Non-pigmented ciliary epithelial cell (primary cell): ENCODE measurements at regions not wholly inside any gene's neighbourhood (a gene's known extent, or its start where the extent isn't known, plus 50 kb on each side); places are given as distances from the start of the nearest gene placed in this dataset.

Experiments
- DNase-seq: peaks from one replicate; pipeline ENCODE4 v3.0.0-alpha.2; 2010; ENCODE audit warnings: low read depth

DNA sequence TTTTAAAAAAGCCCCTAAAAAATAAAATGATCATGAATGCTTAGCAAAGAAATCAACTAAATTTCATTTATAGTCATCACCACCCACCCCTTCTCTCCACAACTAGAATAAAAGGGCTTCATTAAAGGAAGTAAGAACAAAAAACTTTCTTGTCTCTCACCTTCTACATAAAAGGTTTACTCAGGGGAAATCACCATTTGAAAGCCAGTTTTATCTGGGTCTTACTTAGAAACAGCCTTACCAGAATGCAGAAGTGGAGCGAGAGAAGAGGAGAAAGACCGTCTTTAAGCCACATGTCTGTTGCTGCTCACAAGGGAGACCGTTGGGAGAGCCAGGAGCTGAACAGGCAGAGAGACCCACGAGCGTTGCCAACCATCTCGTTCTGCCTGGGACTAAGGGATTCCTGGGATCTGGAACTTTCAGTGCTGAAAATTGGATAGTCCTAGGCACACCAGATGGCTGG, 350.1 kb upstream of the PROK2 start:
- DNase-seq = no peak

DNA sequence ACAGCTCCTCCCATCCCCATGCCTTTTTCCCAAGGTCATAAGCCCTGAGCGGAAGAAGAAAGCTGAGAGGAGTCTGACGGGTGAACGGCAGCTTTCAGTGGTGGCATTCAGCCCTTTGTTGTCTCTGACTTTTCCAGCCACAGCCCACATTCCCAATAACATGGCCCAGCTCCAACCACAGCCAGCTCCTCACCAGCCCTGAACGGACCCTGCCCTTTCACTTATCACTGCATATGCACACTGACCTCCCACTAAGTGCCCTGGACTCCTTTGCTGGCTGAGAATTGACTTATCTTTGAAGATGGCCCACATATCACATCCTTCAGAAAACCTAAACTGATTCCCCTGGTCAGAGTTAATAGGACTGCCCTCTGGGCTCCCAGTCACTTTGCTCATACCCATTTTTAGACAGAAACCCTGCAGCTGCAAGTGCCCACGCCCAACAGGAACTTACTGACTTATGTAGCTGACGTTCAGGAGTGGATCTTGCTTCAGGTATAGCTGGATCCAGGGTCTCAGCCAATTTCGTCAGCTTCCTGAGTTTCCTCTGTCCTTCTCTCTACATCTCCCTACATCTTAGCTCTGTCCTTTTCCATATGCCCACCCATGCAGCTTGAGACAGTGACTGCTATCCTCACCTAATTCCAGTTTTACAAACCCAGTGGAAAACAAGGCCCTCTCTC, 348.5 kb upstream of the PROK2 start:
- no peak for DNase-seq

DNA sequence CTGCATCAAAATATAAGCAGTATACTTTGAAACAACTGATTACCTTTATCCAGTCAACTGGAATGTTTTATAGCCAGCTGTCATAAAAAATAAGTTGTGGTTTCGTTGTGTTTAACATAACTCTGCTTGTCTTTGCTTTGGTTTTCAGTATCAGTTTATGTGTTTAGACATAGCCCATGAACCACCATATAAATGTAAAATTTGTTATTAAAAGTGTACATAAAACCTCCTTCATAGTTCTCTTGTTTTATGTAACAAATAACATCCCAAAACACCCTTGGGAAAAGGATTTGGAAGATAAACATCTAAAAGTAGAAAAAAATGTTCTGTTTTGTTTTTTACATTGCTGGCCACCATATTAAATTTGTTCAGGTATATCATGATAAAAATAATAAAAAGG, 347.0 kb upstream of the PROK2 start:
- no peak for DNase-seq

DNA sequence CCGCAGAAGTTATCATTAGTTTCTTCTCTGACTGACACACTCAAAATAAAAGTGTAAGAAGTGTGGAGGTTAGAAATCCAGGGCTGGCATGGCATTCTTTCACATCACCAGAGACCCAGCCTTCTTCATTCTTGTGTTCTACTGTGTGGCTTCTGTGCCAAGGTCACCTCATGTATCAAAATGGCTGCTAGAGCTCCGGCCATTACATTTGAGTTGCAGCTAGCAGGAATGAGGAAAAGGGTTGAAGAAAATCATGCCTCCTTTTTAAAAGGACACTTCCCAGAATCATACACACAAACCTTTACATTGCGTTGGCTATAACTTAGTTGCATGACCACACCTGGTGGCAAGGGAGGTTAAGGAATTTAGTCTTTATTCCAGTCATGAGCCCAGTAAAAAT, 345.6 kb upstream of the PROK2 start:
- DNase-seq = no peak

DNA sequence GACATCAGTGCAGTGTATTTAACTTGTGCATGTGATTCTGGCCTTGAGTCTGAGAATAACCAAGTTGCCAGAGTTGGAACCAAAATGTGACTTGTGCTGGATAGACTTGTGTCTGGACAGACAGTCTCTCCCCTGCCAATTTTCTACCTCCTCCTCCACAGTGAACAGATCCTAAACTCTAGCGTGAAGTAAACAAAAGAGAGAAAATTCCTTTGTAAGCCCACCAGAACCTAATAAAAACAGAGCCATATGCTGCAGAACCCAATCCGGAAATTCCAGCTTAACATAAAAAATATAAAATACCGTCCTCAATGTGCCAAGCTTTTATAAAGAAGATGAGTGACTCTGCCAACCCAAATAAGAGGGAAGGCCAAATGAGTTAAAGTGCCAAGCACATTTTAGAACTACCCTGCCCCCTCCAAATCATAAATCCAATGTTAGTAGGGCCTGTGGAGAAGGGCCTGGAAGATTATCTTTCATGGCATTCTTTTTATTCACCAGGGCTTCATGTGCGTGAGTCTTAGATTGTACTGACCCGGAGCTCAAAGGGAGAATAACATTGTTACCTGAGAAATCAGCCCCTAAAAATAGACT, 344.6 kb upstream of the PROK2 start:
- no peak for DNase-seq

DNA sequence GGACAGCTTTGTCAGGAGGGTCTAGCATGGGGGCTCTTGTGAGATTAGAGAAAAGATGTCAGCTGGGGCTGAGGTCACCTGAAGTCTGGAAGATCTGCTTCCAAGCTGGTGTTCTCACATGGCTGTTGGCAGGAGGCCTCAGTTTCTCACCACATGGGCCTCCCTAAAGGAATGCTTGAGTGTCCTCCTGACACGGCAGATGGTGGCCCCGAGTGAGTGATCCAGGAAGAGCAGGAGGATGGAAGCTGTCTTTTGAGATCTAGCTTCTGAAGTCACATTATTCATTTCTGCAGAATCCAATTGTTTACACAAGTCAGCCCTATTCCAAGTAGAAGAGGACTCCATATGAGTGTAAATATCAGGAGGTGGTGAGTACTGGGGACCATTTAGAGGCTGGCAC, 344.0 kb upstream of the PROK2 start:
- no peak for DNase-seq

DNA sequence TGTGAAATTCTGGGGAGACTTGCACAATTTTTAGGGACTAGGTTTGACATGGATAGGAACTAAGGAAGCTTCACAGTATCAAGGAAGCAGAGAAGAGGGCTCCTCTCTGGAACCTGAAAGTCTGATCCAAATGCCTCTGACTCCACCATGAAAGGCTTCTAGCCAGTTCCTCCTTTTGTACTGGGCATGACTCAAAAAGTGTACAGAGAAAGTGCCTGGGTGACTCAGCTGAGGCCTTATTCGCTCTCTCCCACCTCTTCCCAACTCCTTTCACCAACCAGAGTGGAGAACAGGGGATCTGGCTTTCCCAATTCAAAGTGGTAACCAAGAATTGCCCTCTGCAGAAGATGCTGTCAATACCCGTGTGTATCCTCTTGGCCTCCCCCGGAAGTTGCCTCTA, 342.9 kb upstream of the PROK2 start:
- no peak for DNase-seq

DNA sequence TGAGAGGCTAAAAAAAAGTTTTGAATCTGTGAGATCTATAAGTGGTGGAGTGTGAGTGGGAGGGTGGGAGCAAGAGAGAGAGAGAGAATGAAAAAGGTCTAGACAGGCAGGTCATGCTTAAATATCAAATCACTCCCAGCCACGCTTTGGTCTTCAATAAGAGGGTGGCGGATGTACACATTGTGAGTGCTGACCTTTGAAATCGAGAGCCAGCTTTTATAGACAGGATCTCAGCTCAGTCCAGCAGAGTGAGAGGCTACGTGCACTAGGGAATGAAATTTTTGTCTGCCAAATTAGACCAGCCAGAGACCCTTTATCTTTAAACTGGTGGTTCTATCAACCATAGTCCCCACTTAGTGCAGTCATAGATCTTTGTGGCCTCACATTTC, 342.3 kb upstream of the PROK2 start:
- DNase-seq = no peak

DNA sequence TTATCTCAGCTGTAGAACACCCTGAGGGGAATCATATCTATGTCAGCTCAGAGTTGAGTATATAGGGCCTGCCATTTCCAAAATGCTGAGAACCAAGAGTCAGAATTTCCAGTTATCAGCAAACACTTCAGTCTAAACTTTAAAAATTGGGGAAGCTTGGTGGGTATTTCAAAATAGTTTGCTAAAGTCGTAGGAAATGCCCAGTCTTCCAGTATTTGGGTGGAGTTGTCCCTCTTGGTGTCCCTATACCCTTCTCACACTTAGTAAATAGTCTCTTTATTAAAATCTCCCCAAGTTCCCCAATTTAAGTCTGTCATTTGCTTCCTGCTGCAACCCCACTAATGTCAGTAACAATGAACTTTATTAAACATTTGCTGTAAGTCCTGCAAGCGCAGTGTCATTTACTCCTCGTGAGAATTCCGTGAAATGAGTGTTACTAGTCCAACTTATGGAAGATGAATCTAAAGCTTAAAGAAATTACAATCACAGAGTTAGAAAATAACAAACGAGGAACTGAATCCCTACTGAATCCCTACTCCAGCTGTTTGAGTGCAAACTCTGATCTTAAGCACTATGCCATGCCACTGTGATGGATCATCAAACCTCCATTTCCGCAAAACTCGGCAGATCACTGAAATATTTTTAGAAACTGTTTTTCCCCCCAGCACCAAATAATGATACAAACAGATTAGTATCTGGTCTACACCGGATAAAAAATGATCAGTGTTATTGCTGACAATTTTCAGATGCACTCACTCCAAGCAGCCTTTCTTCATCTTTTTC, 341.7 kb upstream of the PROK2 start:
- no peak for DNase-seq

DNA sequence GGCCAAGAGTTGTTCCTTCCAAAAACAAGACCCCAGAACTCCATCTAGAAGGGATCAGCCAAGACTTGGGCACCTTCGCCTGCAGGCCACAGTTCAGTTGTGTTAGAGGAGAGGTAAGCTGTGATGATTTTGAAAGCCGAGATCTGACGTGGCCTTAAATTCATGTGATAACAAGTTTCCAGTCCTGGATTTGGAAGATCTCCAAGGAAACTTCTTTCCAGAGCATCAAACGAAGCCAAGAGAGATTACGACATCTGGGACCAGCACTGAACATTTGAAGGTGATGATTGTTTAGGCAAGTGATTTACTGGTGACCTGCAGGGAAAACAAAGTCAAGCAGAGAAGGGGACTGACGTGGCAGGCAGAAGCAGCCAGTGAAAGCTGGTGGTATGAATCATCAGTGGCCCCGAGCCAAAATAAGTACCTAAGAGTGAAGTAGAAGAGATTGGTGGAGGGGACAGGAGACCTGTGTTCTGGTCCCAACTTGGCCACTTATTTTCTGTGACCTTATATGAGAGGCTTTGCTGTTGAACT, 339.0 kb upstream of the PROK2 start:
- peak; percentile 55 for DNase-seq

DNA sequence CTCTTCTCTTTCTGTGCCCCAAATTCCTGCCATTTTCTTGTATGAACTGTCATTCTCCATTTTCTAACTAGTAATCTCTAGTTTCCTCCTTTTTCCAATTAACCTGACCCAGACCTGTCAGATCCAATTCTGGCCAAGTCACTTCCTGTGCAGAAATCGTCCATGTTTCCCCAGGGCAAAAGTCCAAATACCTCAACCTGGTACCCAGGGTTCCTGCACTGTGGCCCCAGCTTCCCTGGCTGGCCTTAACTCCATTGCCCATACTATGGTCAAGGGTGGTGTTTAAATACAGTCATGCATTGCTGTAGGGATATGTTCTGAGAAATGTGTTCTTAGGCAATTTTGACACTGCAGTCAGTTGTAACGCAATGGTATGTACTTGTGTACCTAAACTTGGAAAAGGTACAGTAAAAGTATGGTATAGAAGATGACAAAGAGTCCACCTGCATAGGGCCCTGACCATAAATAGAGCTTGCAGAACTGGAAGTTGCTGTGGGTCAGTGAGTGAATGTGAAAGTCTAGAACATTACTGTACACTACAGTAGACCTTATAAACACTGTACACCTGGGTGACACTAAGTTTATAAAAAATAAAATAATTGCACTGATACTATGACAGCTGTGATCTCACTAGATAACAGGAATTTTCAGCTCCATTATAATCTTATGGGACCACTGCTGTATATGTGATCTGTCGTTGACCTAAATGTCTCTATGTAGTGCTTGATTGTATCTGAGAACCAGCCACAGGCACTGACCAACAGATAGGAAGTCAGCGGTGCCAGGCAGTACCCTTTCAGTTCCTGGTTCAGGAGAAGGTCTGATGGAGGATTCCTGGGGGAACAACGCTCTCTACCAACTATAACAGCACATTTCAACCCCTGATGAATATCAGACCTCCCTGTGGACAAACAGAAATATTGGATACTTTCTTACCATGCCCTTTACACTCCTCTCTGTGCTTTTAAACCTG, 336.1 kb upstream of the PROK2 start:
- DNase-seq = no peak

DNA sequence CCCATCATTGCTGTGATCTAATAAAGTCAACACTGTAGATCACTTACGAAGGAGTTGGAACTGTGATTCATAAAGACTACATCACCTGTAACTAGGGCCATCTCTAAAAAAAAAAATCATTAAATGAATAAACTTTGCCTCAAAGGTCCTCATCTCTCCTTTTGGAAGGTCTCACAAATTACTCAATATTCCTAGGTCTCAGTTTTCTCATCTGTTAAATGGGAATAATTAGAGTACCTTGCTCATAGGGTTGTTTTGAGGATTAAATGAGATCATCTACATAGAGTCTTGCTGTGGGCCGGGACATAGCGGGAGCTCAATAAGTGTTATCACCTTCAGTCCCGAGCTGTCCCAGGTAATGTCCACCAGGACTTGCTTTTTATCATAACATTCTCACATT, 335.1 kb upstream of the PROK2 start:
- DNase-seq = no peak

DNA sequence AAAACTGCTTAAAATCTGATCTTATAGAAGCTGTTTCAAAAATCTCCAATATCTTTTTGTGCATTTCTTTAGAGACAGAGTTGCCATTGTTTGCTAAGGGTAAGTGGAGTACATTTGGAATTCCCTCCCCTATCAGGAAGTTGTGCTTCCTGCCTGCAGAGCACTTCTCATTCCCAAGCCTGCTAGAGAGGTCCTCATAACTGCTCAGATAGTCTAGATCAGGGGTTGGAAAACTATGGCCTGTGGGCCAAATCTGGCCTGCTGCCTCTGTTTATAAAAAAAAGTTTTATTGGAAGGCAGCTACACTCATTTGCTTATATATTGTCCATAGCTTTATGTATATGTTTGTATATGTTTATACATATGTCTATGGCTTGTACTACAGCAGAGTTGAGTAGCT, 333.7 kb upstream of the PROK2 start:
- DNase-seq = no peak

DNA sequence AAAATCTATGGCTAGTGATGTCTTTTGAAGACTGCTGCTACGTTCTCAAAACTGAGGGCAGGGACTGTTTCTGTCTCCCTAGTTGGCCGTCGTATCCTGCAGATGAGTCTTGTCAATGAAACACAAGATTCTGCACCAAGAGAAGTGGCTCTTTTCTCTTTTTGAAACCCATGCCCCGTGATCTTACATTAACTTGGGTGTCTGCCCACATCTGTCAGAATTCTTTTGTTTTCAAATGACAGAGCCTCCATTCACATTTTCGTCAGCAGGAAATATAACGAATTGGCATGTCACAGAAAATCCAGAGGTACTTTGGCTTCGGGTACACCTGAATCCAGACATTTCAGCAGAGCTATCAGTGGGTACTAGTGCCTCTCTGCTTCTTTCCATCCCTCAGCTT, 331.3 kb upstream of the PROK2 start:
- no peak for DNase-seq

DNA sequence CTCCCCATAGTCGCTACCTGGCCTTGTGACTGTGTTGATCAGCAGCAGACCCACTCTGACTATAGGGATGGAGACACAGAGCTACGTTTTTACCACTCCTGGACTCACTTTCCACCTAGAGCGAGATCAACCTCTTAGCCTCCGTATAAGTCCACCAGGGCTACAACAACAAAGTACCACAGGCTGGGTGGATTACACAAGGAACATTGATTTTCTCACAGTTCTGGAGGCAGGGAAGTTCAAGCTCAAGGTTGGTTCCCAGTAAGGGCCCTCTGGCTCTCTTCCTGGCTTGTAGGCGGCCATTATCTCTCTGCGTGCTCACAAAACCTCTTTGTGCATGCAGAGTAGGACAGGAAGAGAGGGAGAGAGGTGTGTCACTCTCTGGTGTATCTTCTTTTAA, 330.4 kb upstream of the PROK2 start:
- DNase-seq = no peak

DNA sequence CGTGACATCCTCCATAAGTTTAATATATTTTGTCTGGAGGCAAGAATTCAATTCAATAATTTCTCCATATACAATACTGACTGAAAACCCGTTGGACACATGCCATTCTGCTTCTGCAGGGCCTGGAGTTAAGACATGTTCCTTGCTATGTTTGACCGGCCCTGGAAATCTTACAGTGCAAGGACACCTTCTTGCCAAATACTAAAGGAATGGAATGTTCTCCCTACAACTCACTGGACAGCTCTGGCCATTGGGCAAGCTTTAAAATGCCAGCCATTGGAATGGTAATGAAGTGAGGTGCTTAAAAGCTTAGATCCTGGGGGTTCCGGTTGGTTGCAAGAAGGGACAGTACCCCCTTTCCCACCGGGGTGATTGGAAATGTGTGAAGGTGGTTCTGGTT, 329.8 kb upstream of the PROK2 start:
- DNase-seq = no peak

DNA sequence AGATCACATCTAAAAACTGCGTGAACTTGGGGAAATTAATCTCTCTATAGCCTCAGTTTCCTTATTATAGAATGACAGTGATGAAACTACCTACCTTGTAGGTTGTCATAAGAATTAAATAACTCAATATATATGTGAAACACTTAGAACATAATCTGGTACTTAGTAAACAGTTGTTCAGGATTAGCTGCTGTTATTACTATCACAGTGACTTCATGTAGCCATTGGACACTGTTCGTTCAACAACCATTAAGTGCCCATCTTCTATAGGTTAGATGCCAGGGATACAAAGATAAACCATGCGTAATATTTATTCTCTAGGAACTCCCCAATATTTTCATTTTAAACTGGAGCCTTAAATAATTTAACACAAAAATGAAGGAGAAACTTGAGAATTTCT, 329.0 kb upstream of the PROK2 start:
- no peak for DNase-seq

DNA sequence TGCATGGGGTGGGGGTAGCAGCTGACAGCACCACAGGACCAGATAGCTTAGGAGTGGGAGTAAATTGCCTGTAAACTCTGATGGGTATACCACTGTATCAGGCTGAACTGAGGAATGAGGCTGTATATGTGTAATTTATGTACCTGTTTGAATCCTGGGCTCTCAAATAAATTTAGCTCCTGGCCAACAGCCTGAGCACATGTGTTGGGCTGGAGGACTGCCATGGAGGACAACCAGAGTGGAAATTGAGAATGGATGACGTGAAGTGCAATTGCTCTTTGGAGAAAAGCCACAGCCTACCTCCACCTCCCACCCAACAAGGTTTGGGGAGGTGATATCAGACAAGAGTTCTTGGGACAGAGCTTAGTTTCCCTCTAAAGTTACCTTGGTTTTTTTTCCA, 328.6 kb upstream of the PROK2 start:
- no peak for DNase-seq

DNA sequence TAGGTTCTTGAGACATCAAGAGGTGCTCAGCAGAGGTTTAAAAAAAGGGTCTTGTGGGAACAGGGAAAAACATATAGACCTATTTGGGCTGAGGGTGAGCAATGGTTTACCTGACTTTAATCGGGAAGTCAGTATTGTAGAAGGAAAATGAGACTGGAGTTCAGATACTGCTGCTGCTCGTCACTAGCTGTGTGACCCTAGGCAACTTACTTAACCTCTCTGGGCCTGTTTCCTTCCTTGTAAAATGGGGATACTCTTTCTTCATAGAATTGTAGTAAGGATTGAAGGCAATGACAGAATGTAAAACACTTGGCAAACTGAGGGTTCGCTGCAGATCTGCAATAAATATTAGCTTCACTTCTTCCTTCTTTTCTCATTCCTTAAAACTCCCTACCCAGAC, 327.5 kb upstream of the PROK2 start:
- DNase-seq = no peak

DNA sequence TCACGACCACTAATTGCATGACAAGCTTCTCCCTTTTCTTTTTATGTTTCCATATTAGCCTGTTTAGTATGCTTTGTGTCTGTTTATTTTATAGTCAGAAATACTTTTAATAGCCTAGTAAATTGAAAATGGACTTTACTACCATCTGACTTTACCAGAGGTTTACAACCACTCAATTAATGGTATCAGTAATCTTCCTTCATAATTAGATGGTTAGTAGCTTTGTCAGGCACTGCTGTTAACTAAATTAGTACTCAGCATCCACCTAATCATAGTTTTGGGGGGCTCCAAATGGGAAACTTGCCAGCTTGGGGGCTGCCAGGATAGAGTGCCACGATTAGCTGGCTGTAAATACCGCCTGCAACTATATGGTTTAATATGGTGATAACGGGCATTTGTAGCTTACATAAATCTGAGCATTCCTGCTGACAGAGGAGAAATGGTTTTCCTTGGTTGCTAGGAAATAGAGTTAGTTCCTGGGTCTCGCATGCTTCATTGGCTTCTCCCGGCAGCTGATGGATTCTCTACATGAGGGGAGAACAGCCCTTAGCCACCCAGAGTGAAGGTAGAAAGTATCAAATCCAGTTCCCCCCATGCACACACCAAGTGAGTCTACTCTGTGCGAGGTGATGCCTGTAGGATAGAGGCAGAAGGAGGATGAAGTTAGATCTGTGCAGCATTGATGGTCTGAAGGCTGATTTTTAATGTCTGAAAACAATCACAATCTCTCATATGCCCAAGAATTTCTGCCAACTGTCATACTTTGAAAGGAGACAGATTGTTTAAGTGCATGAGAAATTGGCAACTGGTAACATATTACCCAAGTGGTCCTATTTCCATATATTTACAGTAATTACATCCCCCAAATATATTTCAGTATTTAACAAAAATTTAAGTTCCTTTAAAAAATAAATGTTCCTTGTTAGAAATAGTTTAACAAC, 326.6 kb upstream of the PROK2 start:
- no peak for DNase-seq
